Cardiac muscle cell (in vitro differentiated cells and primary cell): ENCODE measurements at regions not wholly inside any gene's neighbourhood (a gene's known extent, or its start where the extent isn't known, plus 50 kb on each side); places are given as distances from the start of the nearest gene placed in this dataset.

Experiments
- DNase-seq, 2 donors: peaks; one replicate each; pipeline versions ENCODE4 v3.0.0 to v3.0.0-alpha.2; 2010 to 2017; ENCODE audit warnings: low read depth in 1 of 2, low spot score in 1 of 2
- H3K27ac ChIP-seq: fragments of 200-600 bp; sonication (generic); 2 replicates; pipeline ENCODE4 v1.5.1; 2016
- H3K27me3 ChIP-seq: fragments of 200-600 bp; sonication (generic); 2 replicates; pipeline ENCODE4 v1.6.0; 2016; ENCODE audit warnings: control low read depth
- H3K36me3 ChIP-seq: fragments of 200-600 bp; sonication (generic); 2 replicates; pipeline ENCODE4 v1.5.1; 2016; ENCODE audit warnings: control low read depth
- H3K4me1 ChIP-seq: fragments of 200-600 bp; sonication (generic); 2 replicates; pipeline ENCODE4 v1.8.1; 2017; ENCODE audit warnings: low read depth, mild to moderate bottlenecking, mixed run types
- H3K4me3 ChIP-seq: fragments of 200-600 bp; sonication (generic); 2 replicates; pipeline ENCODE4 v1.5.1; 2016; ENCODE audit warnings: mild to moderate bottlenecking
- H3K9me3 ChIP-seq: fragments of 200-600 bp; sonication (generic); 2 replicates; pipeline ENCODE4 v1.5.1; 2017; ENCODE audit warnings: low read depth, mild to moderate bottlenecking, control low read depth
- CTCF ChIP-seq: IDR thresholded peaks from 2 replicates; pipeline ENCODE4 v1.5.1; 2012; ENCODE audit warnings: low read depth, mild to moderate bottlenecking, low read length

GRCh38 chr11:128067780-128068179 is 519.6 kb downstream of the ETS1 start:
- H3K27me3 ChIP-seq = no peaks in the 10 kb centered on the region
- no peak overlapping the region for H3K27ac ChIP-seq
- TF ChIP-seq CTCF = no peak
- H3K36me3 ChIP-seq = no peaks in the 10 kb centered on the region
- H3K4me1 ChIP-seq = no peaks in the 10 kb centered on the region
- H3K4me3 ChIP-seq = no peak overlapping the region
- H3K9me3 ChIP-seq = no peaks in the 10 kb centered on the region
- DNase-seq = no peak

GRCh38 chr11:128066399-128066798 is 521.0 kb downstream of the ETS1 start:
- H3K4me3 ChIP-seq = no peak overlapping the region
- H3K27ac ChIP-seq = no peak overlapping the region
- DNase-seq = no peak
- H3K36me3 ChIP-seq = no peaks in the 10 kb centered on the region
- no peak for TF ChIP-seq CTCF
- no peaks in the 10 kb centered on the region for H3K27me3 ChIP-seq
- H3K4me1 ChIP-seq = no peaks in the 10 kb centered on the region
- H3K9me3 ChIP-seq = no peaks in the 10 kb centered on the region

DNA sequence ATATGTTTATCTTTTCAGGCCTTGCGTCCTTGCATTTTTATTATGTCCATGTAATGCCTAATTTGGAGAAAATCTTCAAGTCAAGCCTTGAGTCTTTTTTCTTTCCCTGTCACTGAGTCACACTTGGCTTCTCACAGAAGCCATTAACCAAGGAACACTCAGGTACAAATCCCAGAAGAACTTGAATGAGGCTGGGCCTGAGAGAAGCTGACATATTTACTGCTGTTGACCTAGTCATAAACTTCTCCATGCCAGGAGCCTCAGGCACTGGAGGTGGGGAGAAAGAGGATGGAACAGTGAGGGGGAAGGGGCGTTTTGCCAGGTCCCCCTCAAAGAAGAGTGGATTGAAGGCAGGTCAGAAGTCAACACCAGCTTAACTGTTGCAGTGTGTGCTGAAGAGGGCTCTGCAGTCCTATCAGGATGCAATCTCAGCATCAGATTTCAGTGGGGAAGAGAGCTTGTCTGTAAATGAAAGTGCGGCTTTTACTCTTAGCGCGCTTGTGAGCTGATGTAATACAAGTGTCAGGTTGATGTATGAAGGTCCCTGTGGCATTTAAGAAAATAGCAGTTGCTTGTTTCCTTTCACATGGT is 526.0 kb downstream of the ETS1 start:
- H3K27me3 ChIP-seq = no peaks in the 10 kb centered on the region
- no peaks in the 10 kb centered on the region for H3K36me3 ChIP-seq
- no peaks in the 10 kb centered on the region for H3K9me3 ChIP-seq
- H3K4me1 ChIP-seq = no peaks in the 10 kb centered on the region
- no peak overlapping the region for H3K27ac ChIP-seq
- DNase-seq = no peak
- no peak for TF ChIP-seq CTCF
- H3K4me3 ChIP-seq = no peak overlapping the region

DNA sequence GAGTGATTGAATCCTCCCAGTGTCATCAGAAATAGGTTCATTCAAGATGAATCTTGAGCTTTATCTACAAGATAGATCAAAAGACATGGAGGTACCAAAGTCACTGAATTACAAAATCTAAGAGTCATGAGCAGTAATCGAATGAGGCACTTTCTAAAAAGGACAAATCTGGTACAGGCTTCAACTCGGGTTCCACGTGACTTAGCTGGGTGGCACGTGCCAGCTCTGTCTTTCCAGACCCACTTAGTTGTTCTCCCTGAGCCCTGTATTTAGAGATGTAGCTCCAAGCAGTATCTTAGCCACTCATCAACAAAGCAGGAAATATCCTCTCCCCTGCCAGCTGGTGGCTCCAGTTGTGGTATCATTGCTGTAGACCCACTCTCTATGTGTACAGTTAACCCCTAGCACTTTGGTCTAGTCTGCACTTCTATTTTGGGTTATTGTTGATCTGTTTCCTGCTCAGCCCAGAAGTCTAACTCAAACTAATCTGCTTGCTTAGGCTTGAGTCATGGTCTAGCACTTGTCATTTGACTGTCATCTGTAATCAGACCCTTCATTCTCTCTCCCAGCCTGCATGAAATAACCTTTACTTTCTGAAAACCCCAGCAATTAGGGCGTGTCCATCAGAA is 528.7 kb downstream of the ETS1 start:
- no peaks in the 10 kb centered on the region for H3K9me3 ChIP-seq
- H3K27ac ChIP-seq = no peak overlapping the region
- H3K27me3 ChIP-seq = no peaks in the 10 kb centered on the region
- no peaks in the 10 kb centered on the region for H3K36me3 ChIP-seq
- no peaks in the 10 kb centered on the region for H3K4me1 ChIP-seq
- no peak for DNase-seq
- H3K4me3 ChIP-seq = no peak overlapping the region
- TF ChIP-seq CTCF = no peak

- Histone ChIP-seq H3K4me1 (no peaks in the 10 kb centered on the region), H3K9me3 (no peaks in the 10 kb centered on the region), H3K36me3 (no peaks in the 10 kb centered on the region), H3K27ac (no peak overlapping the region), H3K27me3 (no peaks in the 10 kb centered on the region), H3K4me3 (no peak overlapping the region)
- DNase-seq = no peak
- no peak for TF ChIP-seq CTCF
Observed at GRCh38 chr11:128057786-128058395, 529.5 kb downstream of the ETS1 start.
